Body of pancreas (tissue), 4 donors: ENCODE measurements at regions not wholly inside any gene's neighbourhood (a gene's known extent, or its start where the extent isn't known, plus 50 kb on each side); places are given as distances from the start of the nearest gene placed in this dataset.

Experiments
- CTCF ChIP-seq, 7 experiments: fragments of 450-650 bp in 4 of 7; fragments of 200-600 bp in 3 of 7; sonication (generic) in 3 of 7; IDR thresholded peaks; one replicate each; pipeline ENCODE4 v1.5.1; 2016 to 2019; ENCODE audit warnings: antibody characterized with exemption in 7 of 7
- POLR2A ChIP-seq, 3 donors: fragments of 450-650 bp; IDR thresholded peaks; one replicate each; pipeline ENCODE4 v1.6.1; 2016; ENCODE audit warnings: antibody characterized with exemption in 3 of 3, mild to moderate bottlenecking in 2 of 3

GRCh38 chr3:117192888-117193287 is 483.3 kb downstream of the TUSC7 start:
- TF ChIP-seq CTCF (IDR thresholded peaks at IDR 0.05) (no peak), POLR2A (IDR thresholded peaks at IDR 0.05) (no peak)
